HepG2 (cell line): ENCODE measurements at regions not wholly inside any gene's neighbourhood (a gene's known extent, or its start where the extent isn't known, plus 50 kb on each side); places are given as distances from the start of the nearest gene placed in this dataset.

Source experiments
- BORCS8-MEF2B ChIP-seq: sonication (generic); formaldehyde crosslinking; IDR thresholded peaks from 2 replicates; pipeline ENCODE4 v1.8.0; 2022; ENCODE audit warnings: mild to moderate bottlenecking, missing genetic modification reagents
- DR1 ChIP-seq: sonication (generic); formaldehyde crosslinking; IDR thresholded peaks from 2 replicates; pipeline ENCODE4 v1.8.0; 2021; ENCODE audit warnings: mild to moderate bottlenecking, missing genetic modification reagents, inconsistent platforms
- EP300 ChIP-seq, 3 experiments: sonication (generic) in 1 of 3; formaldehyde crosslinking in 1 of 3; IDR thresholded peaks; 2 replicates each; pipeline versions ENCODE4 v1.5.1 to v1.6.1; 2011 to 2020; ENCODE audit warnings: low read depth in 2 of 3, low read length in 2 of 3, borderline replicate concordance in 1 of 3, improper control_type of control experiment in 1 of 3, mild to moderate bottlenecking in 1 of 3, missing genetic modification reagents in 1 of 3, moderate library complexity in 1 of 3
- HNRNPH1 ChIP-seq: fragments of 200-400 bp; formaldehyde crosslinking; optimal IDR thresholded peaks from 2 replicates; pipeline ENCODE3; 2017; ENCODE audit warnings: mild to moderate bottlenecking, low read depth, low read length
- NCOA1 ChIP-seq: sonication (generic); formaldehyde crosslinking; IDR thresholded peaks from 2 replicates; pipeline ENCODE4 v1.9.0; 2021; ENCODE audit warnings: missing genetic modification reagents
- PATZ1 ChIP-seq: sonication (generic); formaldehyde crosslinking; IDR thresholded peaks from 2 replicates; pipeline ENCODE4 v1.4.0; 2020; ENCODE audit warnings: missing genetic modification reagents
- POLR2A ChIP-seq, 2 experiments: IDR thresholded peaks; 2 replicates each; pipeline ENCODE4 v1.6.1; 2011; ENCODE audit warnings: low read depth in 2 of 2, low read length in 2 of 2, mild to moderate bottlenecking in 1 of 2, moderate library complexity in 1 of 2; ENCODE audit not compliant: insufficient read depth in 1 of 2
- SIX1 ChIP-seq: sonication (generic); formaldehyde crosslinking; IDR thresholded peaks from 2 replicates; pipeline ENCODE4 v1.4.0; 2020; ENCODE audit warnings: missing genetic modification reagents, borderline replicate concordance
- ZNF138 ChIP-seq: sonication (generic); formaldehyde crosslinking; IDR thresholded peaks from 2 replicates; pipeline ENCODE4 v1.5.0; 2020; ENCODE audit warnings: mild to moderate bottlenecking, low read depth, missing genetic modification reagents
- ZNF713 ChIP-seq: sonication (generic); formaldehyde crosslinking; IDR thresholded peaks from 2 replicates; pipeline ENCODE4 v1.4.0; 2020; ENCODE audit warnings: mild to moderate bottlenecking, missing genetic modification reagents
- TF ChIP-seq, protein P1 (sequence below): sonication (generic); formaldehyde crosslinking; IDR thresholded peaks from 2 replicates; pipeline ENCODE4 v1.4.0; 2020; ENCODE audit warnings: low read depth, mild to moderate bottlenecking, missing genetic modification reagents
- TF ChIP-seq, protein P2 (sequence below): sonication (generic); formaldehyde crosslinking; IDR thresholded peaks from 2 replicates; pipeline ENCODE4 v1.4.0; 2020; ENCODE audit warnings: mild to moderate bottlenecking, missing genetic modification reagents

GRCh38 chr7:137127058-137127457 is 216.5 kb downstream of the PTN start:
- no peak for TF ChIP-seq ZNF138
- TF ChIP-seq ZNF713 (CRISPR knock-in tag) = no peak
- TF ChIP-seq, protein P1, sequence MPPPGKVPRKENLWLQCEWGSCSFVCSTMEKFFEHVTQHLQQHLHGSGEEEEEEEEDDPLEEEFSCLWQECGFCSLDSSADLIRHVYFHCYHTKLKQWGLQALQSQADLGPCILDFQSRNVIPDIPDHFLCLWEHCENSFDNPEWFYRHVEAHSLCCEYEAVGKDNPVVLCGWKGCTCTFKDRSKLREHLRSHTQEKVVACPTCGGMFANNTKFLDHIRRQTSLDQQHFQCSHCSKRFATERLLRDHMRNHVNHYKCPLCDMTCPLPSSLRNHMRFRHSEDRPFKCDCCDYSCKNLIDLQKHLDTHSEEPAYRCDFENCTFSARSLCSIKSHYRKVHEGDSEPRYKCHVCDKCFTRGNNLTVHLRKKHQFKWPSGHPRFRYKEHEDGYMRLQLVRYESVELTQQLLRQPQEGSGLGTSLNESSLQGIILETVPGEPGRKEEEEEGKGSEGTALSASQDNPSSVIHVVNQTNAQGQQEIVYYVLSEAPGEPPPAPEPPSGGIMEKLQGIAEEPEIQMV (CRISPR knock-in tag) = no peak
- TF ChIP-seq DR1 (CRISPR knock-in tag) = no peak
- TF ChIP-seq SIX1 = no peak
- TF ChIP-seq, protein P2, sequence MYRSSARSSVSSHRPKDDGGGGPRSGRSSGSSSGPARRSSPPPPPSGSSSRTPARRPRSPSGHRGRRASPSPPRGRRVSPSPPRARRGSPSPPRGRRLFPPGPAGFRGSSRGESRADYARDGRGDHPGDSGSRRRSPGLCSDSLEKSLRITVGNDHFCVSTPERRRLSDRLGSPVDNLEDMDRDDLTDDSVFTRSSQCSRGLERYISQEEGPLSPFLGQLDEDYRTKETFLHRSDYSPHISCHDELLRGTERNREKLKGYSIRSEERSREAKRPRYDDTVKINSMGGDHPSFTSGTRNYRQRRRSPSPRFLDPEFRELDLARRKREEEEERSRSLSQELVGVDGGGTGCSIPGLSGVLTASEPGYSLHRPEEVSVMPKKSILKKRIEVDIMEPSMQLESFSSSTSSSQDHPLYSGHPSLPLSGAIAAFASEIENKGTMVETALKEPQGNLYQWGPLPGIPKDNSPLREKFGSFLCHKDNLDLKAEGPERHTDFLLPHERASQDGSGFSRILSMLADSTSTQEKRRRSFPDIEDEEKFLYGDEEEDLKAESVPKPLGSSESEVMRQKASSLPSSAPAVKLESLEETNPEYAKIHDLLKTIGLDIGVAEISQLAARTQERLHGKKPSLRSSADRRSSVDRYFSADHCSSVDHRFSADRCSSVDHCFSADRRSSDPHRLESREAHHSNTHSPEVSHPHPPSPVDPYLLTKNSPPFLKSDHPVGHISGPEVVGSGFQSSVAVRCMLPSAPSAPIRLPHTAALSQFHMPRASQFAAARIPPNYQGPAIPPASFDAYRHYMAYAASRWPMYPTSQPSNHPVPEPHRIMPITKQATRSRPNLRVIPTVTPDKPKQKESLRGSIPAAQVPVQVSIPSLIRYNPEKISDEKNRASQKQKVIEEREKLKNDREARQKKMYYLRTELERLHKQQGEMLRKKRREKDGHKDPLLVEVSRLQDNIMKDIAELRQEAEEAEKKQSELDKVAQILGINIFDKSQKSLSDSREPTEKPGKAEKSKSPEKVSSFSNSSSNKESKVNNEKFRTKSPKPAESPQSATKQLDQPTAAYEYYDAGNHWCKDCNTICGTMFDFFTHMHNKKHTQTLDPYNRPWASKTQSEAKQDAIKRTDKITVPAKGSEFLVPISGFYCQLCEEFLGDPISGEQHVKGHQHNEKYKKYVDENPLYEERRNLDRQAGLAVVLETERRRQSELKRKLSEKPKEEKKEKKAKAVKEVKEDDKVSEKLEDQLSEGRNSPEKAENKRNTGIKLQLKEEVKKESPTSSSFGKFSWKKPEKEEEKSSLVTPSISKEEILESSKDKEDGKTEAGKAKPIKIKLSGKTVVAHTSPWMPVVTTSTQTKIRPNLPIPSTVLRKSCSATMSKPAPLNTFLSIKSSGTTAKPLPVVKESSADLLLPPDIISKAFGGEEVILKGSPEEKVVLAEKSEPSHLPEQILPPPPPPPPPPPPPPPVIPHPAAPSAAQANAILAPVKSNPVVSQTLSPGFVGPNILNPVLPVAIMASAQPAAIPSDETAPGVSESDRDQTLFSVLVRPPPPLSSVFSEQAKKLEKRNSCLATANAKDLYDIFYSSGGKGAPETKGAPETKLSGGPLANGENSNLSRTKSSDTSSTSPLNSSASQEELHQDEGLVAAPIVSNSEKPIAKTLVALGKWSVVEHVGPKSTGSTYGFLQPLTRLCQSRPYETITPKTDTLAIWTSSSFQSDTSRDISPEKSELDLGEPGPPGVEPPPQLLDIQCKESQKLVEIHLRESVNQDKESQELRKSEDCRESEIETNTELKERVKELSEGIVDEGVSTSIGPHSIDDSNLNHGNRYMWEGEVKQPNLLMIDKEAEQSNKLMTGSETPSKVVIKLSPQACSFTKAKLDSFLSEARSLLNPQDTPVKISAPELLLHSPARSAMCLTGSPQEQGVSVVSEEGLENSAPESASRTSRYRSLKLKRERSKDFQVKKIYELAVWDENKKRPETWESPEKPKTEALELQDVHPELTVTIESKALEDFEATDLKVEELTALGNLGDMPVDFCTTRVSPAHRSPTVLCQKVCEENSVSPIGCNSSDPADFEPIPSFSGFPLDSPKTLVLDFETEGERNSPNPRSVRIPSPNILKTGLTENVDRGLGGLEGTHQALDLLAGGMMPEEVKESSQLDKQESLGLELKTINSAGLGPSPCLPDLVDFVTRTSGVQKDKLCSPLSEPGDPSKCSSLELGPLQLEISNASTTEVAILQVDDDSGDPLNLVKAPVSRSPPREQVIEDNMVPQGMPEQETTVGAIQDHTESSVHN (CRISPR knock-in tag) = no peak
- TF ChIP-seq POLR2A (IDR thresholded peaks at IDR 0.05; ENCODE audit: insufficient read depth in 1 of 2, low read depth in 2 of 2, low read length in 2 of 2) = no peak
- TF ChIP-seq EP300 (IDR thresholded peaks at IDR 0.05; ENCODE audit: low read depth in 2 of 2, low read length in 2 of 2) = no peak
- no peak for TF ChIP-seq EP300 (CRISPR knock-in tag; IDR thresholded peaks at IDR 0.05; ENCODE audit: borderline replicate concordance)
- TF ChIP-seq PATZ1 (CRISPR knock-in tag) = no peak
- TF ChIP-seq NCOA1 (CRISPR knock-in tag) = no peak
- no peak for TF ChIP-seq HNRNPH1
- no peak for TF ChIP-seq BORCS8-MEF2B (CRISPR knock-in tag)
